Neural cell (in vitro differentiated cells): ENCODE measurements at regions not wholly inside any gene's neighbourhood (a gene's known extent, or its start where the extent isn't known, plus 50 kb on each side); places are given as distances from the start of the nearest gene placed in this dataset.

Experiments
- H2AFZ ChIP-seq: fragments of 200-600, 300-800 bp; sonication (generic), shearing (Covaris generic); 2 replicates; pipeline ENCODE4 v1.6.0; 2014; ENCODE audit warnings: low read depth, mild to moderate bottlenecking, antibody characterized with exemption, low read length, moderate library complexity
- H3F3A ChIP-seq: fragments of 200-600 bp; shearing (Covaris generic); 2 replicates; pipeline ENCODE4 v1.6.1; 2016; ENCODE audit warnings: mild to moderate bottlenecking, moderate library complexity, mixed read lengths, antibody characterized with exemption, low read length; ENCODE audit not compliant: insufficient read depth, poor library complexity, severe bottlenecking
- H3K27ac ChIP-seq: fragments of 200-600, 300-800 bp; sonication (generic), shearing (Covaris generic); 2 replicates; pipeline ENCODE4 v1.5.1; 2014; ENCODE audit warnings: mild to moderate bottlenecking, low read length, moderate library complexity
- H3K27me3 ChIP-seq: fragments of 300-800, 200-600 bp; sonication (generic), shearing (Covaris generic); 2 replicates; pipeline ENCODE4 v1.6.0; 2014; ENCODE audit warnings: mild to moderate bottlenecking, low read depth, low read length, moderate library complexity; ENCODE audit not compliant: insufficient read depth
- H3K36me3 ChIP-seq: fragments of 300-800, 200-600 bp; sonication (generic), shearing (Covaris generic); 2 replicates; pipeline ENCODE4 v1.5.1; 2014; ENCODE audit warnings: mild to moderate bottlenecking, antibody characterized with exemption, low read length, moderate library complexity; ENCODE audit not compliant: insufficient read depth
- H3K4me2 ChIP-seq: fragments of 300-800, 200-600 bp; sonication (generic), shearing (Covaris generic); 2 replicates; pipeline ENCODE4 v1.6.0; 2014; ENCODE audit warnings: mild to moderate bottlenecking, low read length
- H3K4me3 ChIP-seq: fragments of 300-800, 200-600 bp; sonication (generic), shearing (Covaris generic); 2 replicates; pipeline ENCODE4 v1.5.1; 2014; ENCODE audit warnings: mild to moderate bottlenecking, low read length, moderate library complexity
- H3K79me2 ChIP-seq: fragments of 200-600 bp; shearing (Covaris generic); replicated peaks from 2 replicates; pipeline ENCODE4 v1.6.0; 2014; ENCODE audit warnings: mild to moderate bottlenecking, low read length, moderate library complexity; ENCODE audit not compliant: insufficient read depth
- H3K9ac ChIP-seq: fragments of 300-800, 200-600 bp; sonication (generic), shearing (Covaris generic); 2 replicates; pipeline ENCODE4 v1.6.1; 2016; ENCODE audit warnings: mild to moderate bottlenecking, low read length, mixed read lengths
- H3K9me2 ChIP-seq: fragments of 200-600 bp; shearing (Covaris generic); 2 replicates; pipeline ENCODE4 v1.6.1; 2016; ENCODE audit warnings: mild to moderate bottlenecking, low read length, mixed read lengths; ENCODE audit not compliant: insufficient read depth
- H3K9me3 ChIP-seq: fragments of 200-600, 300-800 bp; sonication (generic), shearing (Covaris generic); 2 replicates; pipeline ENCODE4 v1.6.1; 2016; ENCODE audit warnings: mild to moderate bottlenecking, mixed run types, low read length, moderate library complexity, mixed read lengths
- H4K20me1 ChIP-seq: fragments of 200-600 bp; shearing (Covaris generic); 2 replicates; pipeline ENCODE4 v1.6.1; 2016; ENCODE audit warnings: mild to moderate bottlenecking, mixed run types; ENCODE audit not compliant: insufficient read depth
- EP300 ChIP-seq: fragments of 450-650 bp; conservative IDR thresholded peaks from 2 replicates; pipeline ENCODE4 v1.6.1; 2014; ENCODE audit warnings: antibody characterized with exemption, mild to moderate bottlenecking, moderate library complexity; ENCODE audit not compliant: poor library complexity, severe bottlenecking
- EZH2 ChIP-seq: fragments of 200-600, 300-800 bp; shearing (Covaris generic), sonication (generic); IDR thresholded peaks from 2 replicates; pipeline ENCODE4 v1.6.1; 2014; ENCODE audit warnings: antibody characterized with exemption, low read length, borderline replicate concordance, mild to moderate bottlenecking; ENCODE audit not compliant: insufficient read depth, poor library complexity, severe bottlenecking
- MXI1 ChIP-seq: fragments of 450-650 bp; conservative IDR thresholded peaks from 2 replicates; pipeline ENCODE4 v1.6.1; 2014; ENCODE audit warnings: antibody characterized with exemption, mild to moderate bottlenecking; ENCODE audit not compliant: poor library complexity, severe bottlenecking
- POLR2AphosphoS5 ChIP-seq: IDR thresholded peaks from 2 replicates; pipeline ENCODE4 v1.6.1; 2012
- RAD21 ChIP-seq: fragments of 450-650 bp; conservative IDR thresholded peaks from 2 replicates; pipeline ENCODE4 v1.6.1; 2014; ENCODE audit warnings: antibody characterized with exemption, mild to moderate bottlenecking, moderate library complexity
- SMC3 ChIP-seq: fragments of 450-650 bp; conservative IDR thresholded peaks from 2 replicates; pipeline ENCODE4 v1.6.1; 2014; ENCODE audit warnings: antibody characterized with exemption, mild to moderate bottlenecking, moderate library complexity; ENCODE audit not compliant: poor library complexity
- TAF1 ChIP-seq: IDR thresholded peaks from 2 replicates; pipeline ENCODE4 v1.6.1; 2012; ENCODE audit warnings: low read depth
- TF ChIP-seq, protein P1 (sequence below): fragments of 450-650 bp; IDR thresholded peaks from 2 replicates; pipeline ENCODE4 v1.5.1; 2014; ENCODE audit warnings: antibody characterized with exemption, mild to moderate bottlenecking, moderate library complexity; ENCODE audit not compliant: poor library complexity, severe bottlenecking
- TF ChIP-seq, protein P2 (sequence below): IDR thresholded peaks from 2 replicates; pipeline ENCODE4 v1.6.1; 2012; ENCODE audit warnings: borderline replicate concordance

DNA sequence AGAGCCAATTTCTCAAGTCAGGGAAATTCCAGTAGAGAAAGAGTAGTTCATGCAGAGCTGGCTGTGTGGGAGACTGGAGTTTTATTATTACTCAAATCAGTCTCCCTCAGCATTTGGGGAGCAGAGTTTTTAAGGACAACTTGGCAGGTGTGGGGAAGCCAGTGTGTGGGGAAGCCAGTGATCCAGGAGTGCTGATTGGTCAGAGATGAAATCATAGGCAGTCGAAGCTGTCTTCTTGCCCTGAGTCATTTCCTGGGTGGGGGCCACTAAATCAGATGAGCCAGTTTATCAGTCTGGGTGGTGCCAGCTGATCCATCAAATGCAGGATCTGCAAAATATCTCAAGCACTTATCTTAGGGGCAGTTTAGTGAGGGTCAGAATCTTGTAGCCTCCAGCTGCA, 194.6 kb upstream of the NRG3 start:
- H3K36me3 ChIP-seq: no peaks in the 10 kb centered on the region
- TF ChIP-seq POLR2AphosphoS5 (no peak), SMC3 (no peak), EP300 (no peak), TAF1 (no peak), MXI1 (no peak), EZH2 (no peak), RAD21 (no peak)
- TF ChIP-seq, protein P1, sequence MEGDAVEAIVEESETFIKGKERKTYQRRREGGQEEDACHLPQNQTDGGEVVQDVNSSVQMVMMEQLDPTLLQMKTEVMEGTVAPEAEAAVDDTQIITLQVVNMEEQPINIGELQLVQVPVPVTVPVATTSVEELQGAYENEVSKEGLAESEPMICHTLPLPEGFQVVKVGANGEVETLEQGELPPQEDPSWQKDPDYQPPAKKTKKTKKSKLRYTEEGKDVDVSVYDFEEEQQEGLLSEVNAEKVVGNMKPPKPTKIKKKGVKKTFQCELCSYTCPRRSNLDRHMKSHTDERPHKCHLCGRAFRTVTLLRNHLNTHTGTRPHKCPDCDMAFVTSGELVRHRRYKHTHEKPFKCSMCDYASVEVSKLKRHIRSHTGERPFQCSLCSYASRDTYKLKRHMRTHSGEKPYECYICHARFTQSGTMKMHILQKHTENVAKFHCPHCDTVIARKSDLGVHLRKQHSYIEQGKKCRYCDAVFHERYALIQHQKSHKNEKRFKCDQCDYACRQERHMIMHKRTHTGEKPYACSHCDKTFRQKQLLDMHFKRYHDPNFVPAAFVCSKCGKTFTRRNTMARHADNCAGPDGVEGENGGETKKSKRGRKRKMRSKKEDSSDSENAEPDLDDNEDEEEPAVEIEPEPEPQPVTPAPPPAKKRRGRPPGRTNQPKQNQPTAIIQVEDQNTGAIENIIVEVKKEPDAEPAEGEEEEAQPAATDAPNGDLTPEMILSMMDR: no peak
- TF ChIP-seq, protein P2, sequence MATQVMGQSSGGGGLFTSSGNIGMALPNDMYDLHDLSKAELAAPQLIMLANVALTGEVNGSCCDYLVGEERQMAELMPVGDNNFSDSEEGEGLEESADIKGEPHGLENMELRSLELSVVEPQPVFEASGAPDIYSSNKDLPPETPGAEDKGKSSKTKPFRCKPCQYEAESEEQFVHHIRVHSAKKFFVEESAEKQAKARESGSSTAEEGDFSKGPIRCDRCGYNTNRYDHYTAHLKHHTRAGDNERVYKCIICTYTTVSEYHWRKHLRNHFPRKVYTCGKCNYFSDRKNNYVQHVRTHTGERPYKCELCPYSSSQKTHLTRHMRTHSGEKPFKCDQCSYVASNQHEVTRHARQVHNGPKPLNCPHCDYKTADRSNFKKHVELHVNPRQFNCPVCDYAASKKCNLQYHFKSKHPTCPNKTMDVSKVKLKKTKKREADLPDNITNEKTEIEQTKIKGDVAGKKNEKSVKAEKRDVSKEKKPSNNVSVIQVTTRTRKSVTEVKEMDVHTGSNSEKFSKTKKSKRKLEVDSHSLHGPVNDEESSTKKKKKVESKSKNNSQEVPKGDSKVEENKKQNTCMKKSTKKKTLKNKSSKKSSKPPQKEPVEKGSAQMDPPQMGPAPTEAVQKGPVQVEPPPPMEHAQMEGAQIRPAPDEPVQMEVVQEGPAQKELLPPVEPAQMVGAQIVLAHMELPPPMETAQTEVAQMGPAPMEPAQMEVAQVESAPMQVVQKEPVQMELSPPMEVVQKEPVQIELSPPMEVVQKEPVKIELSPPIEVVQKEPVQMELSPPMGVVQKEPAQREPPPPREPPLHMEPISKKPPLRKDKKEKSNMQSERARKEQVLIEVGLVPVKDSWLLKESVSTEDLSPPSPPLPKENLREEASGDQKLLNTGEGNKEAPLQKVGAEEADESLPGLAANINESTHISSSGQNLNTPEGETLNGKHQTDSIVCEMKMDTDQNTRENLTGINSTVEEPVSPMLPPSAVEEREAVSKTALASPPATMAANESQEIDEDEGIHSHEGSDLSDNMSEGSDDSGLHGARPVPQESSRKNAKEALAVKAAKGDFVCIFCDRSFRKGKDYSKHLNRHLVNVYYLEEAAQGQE: no peak
- no peak overlapping the region for H3K4me3 ChIP-seq
- H3K4me2 ChIP-seq: no peak overlapping the region
- H3F3A ChIP-seq: no peaks in the 10 kb centered on the region
- no peak overlapping the region for H3K9ac ChIP-seq
- H3K9me3 ChIP-seq: no peaks in the 10 kb centered on the region
- no peak overlapping the region for H2AFZ ChIP-seq
- H3K9me2 ChIP-seq: no peaks in the 10 kb centered on the region
- H3K27ac ChIP-seq: no peak overlapping the region
- no peaks in the 10 kb centered on the region for H3K27me3 ChIP-seq
- H4K20me1 ChIP-seq: no peaks in the 10 kb centered on the region
- H3K79me2 ChIP-seq: no peaks in the 10 kb centered on the region

DNA sequence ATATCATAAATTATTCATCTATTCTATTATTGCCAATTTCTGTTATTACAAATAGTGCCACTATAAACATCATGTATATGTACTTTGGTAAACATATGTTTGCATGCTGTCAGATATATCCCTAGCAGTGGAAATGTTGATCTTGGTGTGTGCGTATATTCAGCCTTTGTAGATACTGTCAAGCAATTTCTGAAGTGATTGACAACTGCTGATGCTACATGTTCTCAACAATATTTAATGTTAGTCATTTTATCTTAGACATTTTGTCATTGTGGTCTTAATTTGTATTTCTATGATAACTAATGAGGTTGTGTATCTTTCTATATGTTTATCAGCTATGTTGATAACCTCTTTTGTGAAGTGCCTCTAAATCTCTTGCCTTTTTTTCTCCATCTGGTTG, 186.5 kb upstream of the NRG3 start:
- Histone ChIP-seq H3K27ac (no peak overlapping the region), H3K4me3 (no peak overlapping the region), H4K20me1 (no peaks in the 10 kb centered on the region), H2AFZ (no peak overlapping the region), H3K4me2 (no peak overlapping the region), H3K9me3 (no peaks in the 10 kb centered on the region), H3K27me3 (no peaks in the 10 kb centered on the region), H3K9ac (no peak overlapping the region), H3F3A (no peaks in the 10 kb centered on the region), H3K36me3 (no peaks in the 10 kb centered on the region), H3K9me2 (no peaks in the 10 kb centered on the region), H3K79me2 (no peaks in the 10 kb centered on the region)
- TF ChIP-seq MXI1 (no peak), POLR2AphosphoS5 (peak; percentile 71), EZH2 (no peak), EP300 (peak; percentile 71), TAF1 (no peak), RAD21 (no peak)
- TF ChIP-seq, protein P2: no peak
- TF ChIP-seq, protein P1: no peak
